Breast epithelium (tissue), 3 donors: ENCODE measurements at regions not wholly inside any gene's neighbourhood (a gene's known extent, or its start where the extent isn't known, plus 50 kb on each side); places are given as distances from the start of the nearest gene placed in this dataset.

ENCODE experiments used
- POLR2A ChIP-seq: fragments of 450-650 bp; IDR thresholded peaks from one replicate; pipeline ENCODE4 v1.6.1; 2016; ENCODE audit warnings: antibody characterized with exemption, mild to moderate bottlenecking, moderate library complexity
- TF ChIP-seq, protein P1 (sequence below), 3 donors: fragments of 450-650 bp; IDR thresholded peaks; one replicate each; pipeline ENCODE4 v1.5.1; 2016 to 2017; ENCODE audit warnings: antibody characterized with exemption in 3 of 3, mild to moderate bottlenecking in 3 of 3, moderate library complexity in 3 of 3

DNA sequence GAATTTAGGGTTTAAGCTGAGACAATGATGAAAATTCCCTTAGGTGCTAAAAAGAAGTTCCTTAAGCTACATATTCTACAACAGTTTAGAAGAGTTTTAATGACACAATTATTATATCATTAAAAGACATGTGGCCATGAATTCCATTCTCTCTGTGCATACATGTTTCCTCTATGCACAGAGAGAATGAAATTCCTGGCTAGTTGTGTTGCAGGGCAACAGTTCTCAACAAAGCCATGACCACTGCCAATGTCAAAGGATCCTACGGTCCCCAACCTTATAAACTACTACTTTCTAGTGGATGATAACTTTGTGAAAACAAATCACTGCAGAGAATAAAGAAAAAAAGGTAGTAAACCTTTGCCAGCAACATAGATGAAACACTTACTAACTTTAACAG lies 122.7 kb downstream of the OTOL1 start:
- TF ChIP-seq, protein P1, sequence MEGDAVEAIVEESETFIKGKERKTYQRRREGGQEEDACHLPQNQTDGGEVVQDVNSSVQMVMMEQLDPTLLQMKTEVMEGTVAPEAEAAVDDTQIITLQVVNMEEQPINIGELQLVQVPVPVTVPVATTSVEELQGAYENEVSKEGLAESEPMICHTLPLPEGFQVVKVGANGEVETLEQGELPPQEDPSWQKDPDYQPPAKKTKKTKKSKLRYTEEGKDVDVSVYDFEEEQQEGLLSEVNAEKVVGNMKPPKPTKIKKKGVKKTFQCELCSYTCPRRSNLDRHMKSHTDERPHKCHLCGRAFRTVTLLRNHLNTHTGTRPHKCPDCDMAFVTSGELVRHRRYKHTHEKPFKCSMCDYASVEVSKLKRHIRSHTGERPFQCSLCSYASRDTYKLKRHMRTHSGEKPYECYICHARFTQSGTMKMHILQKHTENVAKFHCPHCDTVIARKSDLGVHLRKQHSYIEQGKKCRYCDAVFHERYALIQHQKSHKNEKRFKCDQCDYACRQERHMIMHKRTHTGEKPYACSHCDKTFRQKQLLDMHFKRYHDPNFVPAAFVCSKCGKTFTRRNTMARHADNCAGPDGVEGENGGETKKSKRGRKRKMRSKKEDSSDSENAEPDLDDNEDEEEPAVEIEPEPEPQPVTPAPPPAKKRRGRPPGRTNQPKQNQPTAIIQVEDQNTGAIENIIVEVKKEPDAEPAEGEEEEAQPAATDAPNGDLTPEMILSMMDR (IDR thresholded peaks at IDR 0.05) = no peak
- TF ChIP-seq POLR2A = no peak
